ENCODE measurements at regions not wholly inside any gene's neighbourhood (a gene's known extent, or its start where the extent isn't known, plus 50 kb on each side); places are given as distances from the start of the nearest gene placed in this dataset.

- no peak for DNase-seq (ENCODE audit: low read depth)
These were observed 261.3 kb downstream of the COX7C start for GRCh38 chr5:86879086-86879485.

- no peak for DNase-seq (ENCODE audit: low read depth)
These were observed 262.6 kb downstream of the COX7C start for GRCh38 chr5:86880344-86880743.

- no peak for DNase-seq (ENCODE audit: low read depth)
These were observed 263.2 kb downstream of the COX7C start for GRCh38 chr5:86880785-86881492.

GRCh38 chr5:86881493-86882090, 263.9 kb downstream of the COX7C start:
- DNase-seq (ENCODE audit: low read depth) = no peak

- DNase-seq (ENCODE audit: low read depth) = no peak
These were observed 266.9 kb downstream of the COX7C start for GRCh38 chr5:86884608-86885007.

GRCh38 chr5:86885011-86885410, 267.3 kb downstream of the COX7C start:
- no peak for DNase-seq (ENCODE audit: low read depth)

GRCh38 chr5:86885489-86886230, 267.9 kb downstream of the COX7C start:
- DNase-seq (ENCODE audit: low read depth) = no peak

GRCh38 chr5:86890375-86890774, 272.6 kb downstream of the COX7C start:
- no peak for DNase-seq (ENCODE audit: low read depth)

- DNase-seq (ENCODE audit: low read depth) = no peak
These were observed 276.3 kb downstream of the COX7C start for GRCh38 chr5:86894056-86894455.

GRCh38 chr5:86896916-86897315, 279.2 kb downstream of the COX7C start:
- no peak for DNase-seq (ENCODE audit: low read depth)

- no peak for DNase-seq (ENCODE audit: low read depth)
These were observed 291.9 kb downstream of the COX7C start for GRCh38 chr5:86909418-86910295.

GRCh38 chr5:86917117-86917579, 299.4 kb downstream of the COX7C start:
- DNase-seq (ENCODE audit: low read depth) = no peak

- no peak for DNase-seq (ENCODE audit: low read depth)
These were observed 300.5 kb downstream of the COX7C start for GRCh38 chr5:86918246-86918645.

- no peak for DNase-seq (ENCODE audit: low read depth)
These were observed 308.3 kb downstream of the COX7C start for GRCh38 chr5:86926033-86926432.

GRCh38 chr5:86929123-86929766, 311.5 kb downstream of the COX7C start:
- no peak for DNase-seq (ENCODE audit: low read depth)

- DNase-seq (ENCODE audit: low read depth) = no peak
These were observed 315.9 kb upstream of the RASA1 start for GRCh38 chr5:86951761-86952160.

GRCh38 chr5:86964889-86965288, 302.8 kb upstream of the RASA1 start:
- DNase-seq (ENCODE audit: low read depth) = no peak

GRCh38 chr5:86968301-86968753, 299.4 kb upstream of the RASA1 start:
- no peak for DNase-seq (ENCODE audit: low read depth)

- no peak for DNase-seq (ENCODE audit: low read depth)
These were observed 297.3 kb upstream of the RASA1 start for GRCh38 chr5:86970361-86970760.

- DNase-seq (ENCODE audit: low read depth) = no peak
These were observed 296.6 kb upstream of the RASA1 start for GRCh38 chr5:86971034-86971571.

GRCh38 chr5:86974955-86975354, 292.7 kb upstream of the RASA1 start:
- no peak for DNase-seq (ENCODE audit: low read depth)
